Thoracic aorta (tissue), 2 donors: ENCODE measurements at regions not wholly inside any gene's neighbourhood (a gene's known extent, or its start where the extent isn't known, plus 50 kb on each side); places are given as distances from the start of the nearest gene placed in this dataset.

Experiments used
- ATAC-seq: fragments of 150-250 bp; one replicate; pipeline ENCODE4 v1.8.0; 2017; ENCODE audit warnings: low read depth; ENCODE audit not compliant: insufficient number of reproducible peaks, low FRiP score
- DNase-seq: peaks from one replicate; pipeline ENCODE4 v3.0.0-alpha.2; 2020; ENCODE audit warnings: low spot score
- H3K27ac ChIP-seq, 2 donors: fragments of 200-600 bp; sonication (generic); 1 replicate in 1 of 2; 2 replicates in 1 of 2; pipeline ENCODE4 v1.5.1; 2016; ENCODE audit warnings: mild to moderate bottlenecking in 2 of 2, moderate library complexity in 2 of 2
- H3K27me3 ChIP-seq: fragments of 200-600 bp; sonication (generic); replicated peaks from 2 replicates; pipeline ENCODE4 v1.6.0; 2016; ENCODE audit warnings: mild to moderate bottlenecking; ENCODE audit not compliant: insufficient read depth
- H3K36me3 ChIP-seq: fragments of 200-600 bp; sonication (generic); one replicate; pipeline ENCODE4 v1.5.1; 2016
- H3K4me1 ChIP-seq, 2 donors: fragments of 200-600 bp; sonication (generic); 1 replicate in 1 of 2; 2 replicates in 1 of 2; pipeline versions ENCODE4 v1.5.1 to v1.6.0; 2016; ENCODE audit warnings: low read depth in 2 of 2, mild to moderate bottlenecking in 1 of 2; ENCODE audit not compliant: control insufficient read depth in 1 of 2
- H3K4me3 ChIP-seq: fragments of 200-600 bp; sonication (generic); 2 replicates; pipeline ENCODE4 v1.5.1; 2016; ENCODE audit warnings: mild to moderate bottlenecking
- H3K9me3 ChIP-seq: fragments of 200-600 bp; sonication (generic); 2 replicates; pipeline ENCODE4 v1.5.1; 2016
- CTCF ChIP-seq: fragments of 200-600 bp; sonication (generic); IDR thresholded peaks from one replicate; pipeline ENCODE4 v1.5.1; 2019; ENCODE audit warnings: antibody characterized with exemption

- H3K4me1 ChIP-seq = no peaks in the 10 kb centered on the region
- no peak overlapping the region for H3K4me3 ChIP-seq
- no peak overlapping the region for H3K27ac ChIP-seq
- no peaks in the 10 kb centered on the region for H3K36me3 ChIP-seq
- DNase-seq (no peak), ATAC-seq (no peak)
- H3K27me3 ChIP-seq = no peaks in the 10 kb centered on the region
- no peak for TF ChIP-seq CTCF
- no peaks in the 10 kb centered on the region for H3K9me3 ChIP-seq
Observed at GRCh38 chr2:235305678-235306077, 188.2 kb upstream of the AGAP1 start.

- peaks cover 4% of the 10 kb centered on the region for H3K9me3 ChIP-seq
- no peaks in the 10 kb centered on the region for H3K4me1 ChIP-seq
- TF ChIP-seq CTCF = no peak
- no peaks in the 10 kb centered on the region for H3K36me3 ChIP-seq
- no peak overlapping the region for H3K27ac ChIP-seq
- ATAC-seq = no peak
- DNase-seq = no peak
- H3K27me3 ChIP-seq = no peaks in the 10 kb centered on the region
- no peak overlapping the region for H3K4me3 ChIP-seq
Observed at GRCh38 chr2:235311044-235311443, 182.8 kb upstream of the AGAP1 start.

DNA sequence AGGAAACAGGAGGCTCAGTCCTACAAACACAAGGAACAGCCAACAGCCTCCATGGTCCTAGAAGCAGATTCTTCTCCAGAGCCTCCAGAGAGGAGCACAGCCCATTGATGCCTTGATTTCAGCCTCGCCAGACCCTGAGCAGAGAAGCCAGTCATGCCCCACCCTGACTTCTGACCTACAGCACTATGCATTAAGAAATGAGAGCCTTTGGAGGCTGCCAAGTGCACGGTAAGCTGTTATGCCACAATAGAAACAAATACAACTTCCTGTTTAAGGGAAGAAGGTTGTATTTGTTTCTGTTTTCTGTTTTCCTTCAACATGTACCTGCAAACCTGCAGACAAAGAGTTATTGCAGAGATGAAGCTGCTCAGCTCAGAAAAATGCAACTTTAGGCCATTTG, 181.3 kb upstream of the AGAP1 start:
- H3K4me3 ChIP-seq = no peak overlapping the region
- ATAC-seq = no peak
- H3K36me3 ChIP-seq = no peaks in the 10 kb centered on the region
- no peak for TF ChIP-seq CTCF
- no peak overlapping the region for H3K27ac ChIP-seq
- peaks cover 4% of the 10 kb centered on the region for H3K9me3 ChIP-seq
- no peaks in the 10 kb centered on the region for H3K27me3 ChIP-seq
- DNase-seq = no peak
- no peaks in the 10 kb centered on the region for H3K4me1 ChIP-seq

DNA sequence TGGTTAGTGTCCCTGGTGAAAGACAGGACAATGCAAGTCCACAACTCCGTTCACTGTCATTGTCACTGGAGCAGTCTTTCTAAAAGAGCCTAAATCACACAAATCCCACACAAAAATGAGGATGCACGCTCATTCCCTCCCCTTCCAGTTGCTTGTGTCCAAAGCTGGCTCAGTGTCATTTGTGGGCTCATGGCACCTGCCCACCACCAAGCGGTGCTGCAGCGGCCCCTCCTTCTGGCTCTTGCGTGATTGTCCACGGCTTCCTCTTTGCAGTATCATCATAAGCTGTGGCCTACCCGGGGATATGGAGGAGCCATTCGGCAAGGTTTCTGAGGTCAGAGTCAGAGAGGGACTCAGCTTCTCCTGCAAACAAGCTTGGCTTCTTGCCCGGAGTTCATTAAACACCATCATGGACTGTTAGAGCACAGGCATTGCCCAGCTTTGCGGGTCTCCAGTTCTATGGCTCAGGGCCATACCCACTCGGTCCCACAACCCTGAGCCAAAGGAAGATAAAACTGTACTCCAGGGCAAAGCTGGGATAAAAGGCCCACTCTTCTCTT, 179.4 kb upstream of the AGAP1 start:
- H3K4me1 ChIP-seq = no peaks in the 10 kb centered on the region
- TF ChIP-seq CTCF = no peak
- H3K27me3 ChIP-seq = no peaks in the 10 kb centered on the region
- H3K4me3 ChIP-seq = no peak overlapping the region
- no peaks in the 10 kb centered on the region for H3K36me3 ChIP-seq
- ATAC-seq (no peak), DNase-seq (no peak)
- H3K27ac ChIP-seq = no peak overlapping the region
- H3K9me3 ChIP-seq = peaks cover 4% of the 10 kb centered on the region

GRCh38 chr2:235319095-235319494, 174.7 kb upstream of the AGAP1 start:
- Histone ChIP-seq H3K27me3 (no peaks in the 10 kb centered on the region), H3K27ac (no peak overlapping the region), H3K9me3 (no peaks in the 10 kb centered on the region), H3K36me3 (no peaks in the 10 kb centered on the region), H3K4me3 (no peak overlapping the region), H3K4me1 (no peaks in the 10 kb centered on the region)
- no peak for DNase-seq
- ATAC-seq = no peak
- TF ChIP-seq CTCF = no peak
